HG03139 (cell line): ENCODE measurements at regions not wholly inside any gene's neighbourhood (a gene's known extent, or its start where the extent isn't known, plus 50 kb on each side); places are given as distances from the start of the nearest gene placed in this dataset.
A peak's percentile ranks its signal among the peaks of the same experiment; 100 is the strongest.

Source experiments
- ATAC-seq: cut with Tn5 transposase; IDR thresholded peaks from one replicate; pipeline ENCODE4 v1.9.1; 2021; ENCODE audit not compliant: unreplicated experiment

GRCh38 chr21:35361988-35362387 is 312.9 kb upstream of the RUNX1 start:
- ATAC-seq = no peak

GRCh38 chr21:35360870-35361570 is 311.9 kb upstream of the RUNX1 start:
- ATAC-seq = no peak

- ATAC-seq = no peak
Observed at GRCh38 chr21:35359076-35359475, 310.0 kb upstream of the RUNX1 start.

- ATAC-seq = no peak
Observed at GRCh38 chr21:35358008-35358407, 308.9 kb upstream of the RUNX1 start.

GRCh38 chr21:35357041-35357780 is 308.1 kb upstream of the RUNX1 start:
- no peak for ATAC-seq

GRCh38 chr21:35354078-35354477 is 305.0 kb upstream of the RUNX1 start:
- ATAC-seq = no peak

- no peak for ATAC-seq
Observed at GRCh38 chr21:35352793-35353192, 303.7 kb upstream of the RUNX1 start.

- no peak for ATAC-seq
Observed at GRCh38 chr21:35352066-35352770, 303.1 kb upstream of the RUNX1 start.

- ATAC-seq = no peak
Observed at GRCh38 chr21:35351434-35351833, 302.3 kb upstream of the RUNX1 start.

GRCh38 chr21:35350965-35351364 is 301.9 kb upstream of the RUNX1 start:
- ATAC-seq = no peak

- no peak for ATAC-seq
Observed at GRCh38 chr21:35349376-35350080, 300.4 kb upstream of the RUNX1 start.

- no peak for ATAC-seq
Observed at GRCh38 chr21:35348686-35349085, 299.6 kb upstream of the RUNX1 start.

GRCh38 chr21:35346697-35347096 is 297.6 kb upstream of the RUNX1 start:
- ATAC-seq = no peak

- no peak for ATAC-seq
Observed at GRCh38 chr21:35345954-35346353, 296.9 kb upstream of the RUNX1 start.

GRCh38 chr21:35344582-35344981 is 295.5 kb upstream of the RUNX1 start:
- no peak for ATAC-seq

- ATAC-seq = no peak
Observed at GRCh38 chr21:35343046-35343819, 294.1 kb upstream of the RUNX1 start.

- ATAC-seq = peak; percentile 68
Observed at GRCh38 chr21:35342440-35342839, 293.3 kb upstream of the RUNX1 start.

GRCh38 chr21:35340273-35340672 is 291.2 kb upstream of the RUNX1 start:
- no peak for ATAC-seq

- no peak for ATAC-seq
Observed at GRCh38 chr21:35338881-35339632, 290.0 kb upstream of the RUNX1 start.

GRCh38 chr21:35338281-35338680 is 289.2 kb upstream of the RUNX1 start:
- no peak for ATAC-seq
